ENCODE measurements at regions not wholly inside any gene's neighbourhood (a gene's known extent, or its start where the extent isn't known, plus 50 kb on each side); places are given as distances from the start of the nearest gene placed in this dataset.

DNA sequence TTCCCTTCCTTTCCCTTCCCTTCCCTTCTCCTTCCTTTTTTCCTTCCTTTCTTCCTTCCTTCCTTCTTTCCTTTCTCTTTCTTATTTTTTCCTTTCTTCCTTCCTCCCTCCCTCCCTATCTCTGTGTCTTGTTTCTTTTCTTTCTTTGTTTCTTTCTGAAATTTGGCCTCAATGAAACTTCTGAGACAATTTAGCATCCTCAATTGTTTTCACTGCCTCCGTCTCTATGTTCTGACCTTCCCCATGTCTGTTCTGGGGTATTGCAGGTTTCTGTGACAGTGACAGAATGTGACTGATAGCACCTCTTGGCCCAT is 81.7 kb upstream of the PAX1 start:
- TF ChIP-seq POLR2A (IDR thresholded peaks at IDR 0.05; ENCODE audit: low read depth, low read length) = no peak
- TF ChIP-seq, protein P1, sequence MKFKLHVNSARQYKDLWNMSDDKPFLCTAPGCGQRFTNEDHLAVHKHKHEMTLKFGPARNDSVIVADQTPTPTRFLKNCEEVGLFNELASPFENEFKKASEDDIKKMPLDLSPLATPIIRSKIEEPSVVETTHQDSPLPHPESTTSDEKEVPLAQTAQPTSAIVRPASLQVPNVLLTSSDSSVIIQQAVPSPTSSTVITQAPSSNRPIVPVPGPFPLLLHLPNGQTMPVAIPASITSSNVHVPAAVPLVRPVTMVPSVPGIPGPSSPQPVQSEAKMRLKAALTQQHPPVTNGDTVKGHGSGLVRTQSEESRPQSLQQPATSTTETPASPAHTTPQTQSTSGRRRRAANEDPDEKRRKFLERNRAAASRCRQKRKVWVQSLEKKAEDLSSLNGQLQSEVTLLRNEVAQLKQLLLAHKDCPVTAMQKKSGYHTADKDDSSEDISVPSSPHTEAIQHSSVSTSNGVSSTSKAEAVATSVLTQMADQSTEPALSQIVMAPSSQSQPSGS (IDR thresholded peaks at IDR 0.05; ENCODE audit: low read length) = no peak
- TF ChIP-seq, protein P2, sequence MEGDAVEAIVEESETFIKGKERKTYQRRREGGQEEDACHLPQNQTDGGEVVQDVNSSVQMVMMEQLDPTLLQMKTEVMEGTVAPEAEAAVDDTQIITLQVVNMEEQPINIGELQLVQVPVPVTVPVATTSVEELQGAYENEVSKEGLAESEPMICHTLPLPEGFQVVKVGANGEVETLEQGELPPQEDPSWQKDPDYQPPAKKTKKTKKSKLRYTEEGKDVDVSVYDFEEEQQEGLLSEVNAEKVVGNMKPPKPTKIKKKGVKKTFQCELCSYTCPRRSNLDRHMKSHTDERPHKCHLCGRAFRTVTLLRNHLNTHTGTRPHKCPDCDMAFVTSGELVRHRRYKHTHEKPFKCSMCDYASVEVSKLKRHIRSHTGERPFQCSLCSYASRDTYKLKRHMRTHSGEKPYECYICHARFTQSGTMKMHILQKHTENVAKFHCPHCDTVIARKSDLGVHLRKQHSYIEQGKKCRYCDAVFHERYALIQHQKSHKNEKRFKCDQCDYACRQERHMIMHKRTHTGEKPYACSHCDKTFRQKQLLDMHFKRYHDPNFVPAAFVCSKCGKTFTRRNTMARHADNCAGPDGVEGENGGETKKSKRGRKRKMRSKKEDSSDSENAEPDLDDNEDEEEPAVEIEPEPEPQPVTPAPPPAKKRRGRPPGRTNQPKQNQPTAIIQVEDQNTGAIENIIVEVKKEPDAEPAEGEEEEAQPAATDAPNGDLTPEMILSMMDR (IDR thresholded peaks at IDR 0.05 in 2 of 3, conservative IDR thresholded peaks at IDR 0.05 in 1 of 3; ENCODE audit: control insufficient read depth in 2 of 3, extremely low read depth in 1 of 3, insufficient read depth in 1 of 3, low read depth in 3 of 3, low read length in 3 of 3) = no peak

Measured in GM12878 (cell line).